GM19351 (cell line): ENCODE measurements at regions not wholly inside any gene's neighbourhood (a gene's known extent, or its start where the extent isn't known, plus 50 kb on each side); places are given as distances from the start of the nearest gene placed in this dataset.
"Not testable (repeated sequence)": the region's sequence is repeated elsewhere in the genome, so short reads cannot be mapped to it uniquely, and the experiment has no call there.

Source experiments
- ATAC-seq: cut with Tn5 transposase; IDR thresholded peaks from one replicate; pipeline ENCODE4 v1.9.1; 2021; ENCODE audit warnings: mild to moderate bottlenecking, moderate library complexity; ENCODE audit not compliant: unreplicated experiment

GRCh38 chr4:109378511-109378910 is 55.1 kb upstream of the SEC24B start:
- no peak for ATAC-seq

GRCh38 chr4:109378076-109378475 is 55.5 kb upstream of the SEC24B start:
- ATAC-seq = no peak

DNA sequence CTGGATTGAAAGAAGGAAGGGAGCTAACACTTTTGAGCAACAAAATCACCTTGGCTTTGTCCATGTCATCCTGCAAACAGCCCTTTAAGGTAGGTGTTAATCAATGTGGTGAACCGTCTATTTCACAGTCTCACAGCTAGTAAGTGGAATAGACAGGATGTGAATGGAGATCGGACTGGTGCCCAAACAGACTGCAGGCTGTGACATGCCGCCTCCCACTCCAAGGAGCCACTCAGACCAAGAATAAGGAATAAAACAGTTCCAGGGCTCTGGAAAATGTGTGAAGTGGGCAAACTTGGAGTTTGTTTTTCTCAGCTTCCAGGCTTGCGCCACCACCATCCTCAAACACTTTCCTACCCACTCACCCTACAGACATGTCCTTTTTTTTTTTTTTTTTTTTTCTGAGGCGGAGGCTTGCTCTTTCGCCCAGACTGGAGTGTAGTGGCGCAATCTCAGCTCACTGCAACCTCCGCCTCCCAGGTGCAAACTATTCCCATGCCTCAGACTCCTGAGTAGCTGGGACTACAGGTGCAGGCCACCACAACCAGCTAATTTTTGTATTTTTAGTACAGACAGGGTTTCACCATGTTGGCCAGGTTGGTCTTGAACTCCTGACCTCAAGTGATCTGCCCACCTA is 57.7 kb upstream of the SEC24B start:
- ATAC-seq = no peak

GRCh38 chr4:109368661-109369060 is 65.0 kb upstream of the SEC24B start:
- ATAC-seq = no peak

- ATAC-seq = no peak
These were observed 63.5 kb upstream of the COL25A1 start for GRCh38 chr4:109365939-109366338.

DNA sequence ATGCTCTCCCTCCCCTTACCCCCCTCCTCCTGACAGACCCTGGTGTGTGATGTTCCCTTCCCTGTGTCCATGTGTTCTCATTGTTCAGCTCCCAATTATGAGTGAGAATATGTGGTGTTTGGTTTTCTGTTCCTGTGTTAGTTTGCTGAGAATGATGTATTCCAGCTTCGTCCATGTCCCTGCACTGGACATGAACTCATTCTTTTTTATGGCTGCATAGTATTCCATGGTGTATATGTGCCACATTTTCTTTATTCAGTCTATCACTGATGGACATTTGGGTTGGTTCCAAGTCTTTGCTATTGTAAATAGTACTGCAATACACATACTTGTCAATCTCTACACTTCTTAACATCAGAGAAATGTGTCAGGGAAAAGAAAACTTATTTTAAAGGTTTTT is 62.8 kb upstream of the COL25A1 start:
- not testable (repeated sequence) for ATAC-seq

DNA sequence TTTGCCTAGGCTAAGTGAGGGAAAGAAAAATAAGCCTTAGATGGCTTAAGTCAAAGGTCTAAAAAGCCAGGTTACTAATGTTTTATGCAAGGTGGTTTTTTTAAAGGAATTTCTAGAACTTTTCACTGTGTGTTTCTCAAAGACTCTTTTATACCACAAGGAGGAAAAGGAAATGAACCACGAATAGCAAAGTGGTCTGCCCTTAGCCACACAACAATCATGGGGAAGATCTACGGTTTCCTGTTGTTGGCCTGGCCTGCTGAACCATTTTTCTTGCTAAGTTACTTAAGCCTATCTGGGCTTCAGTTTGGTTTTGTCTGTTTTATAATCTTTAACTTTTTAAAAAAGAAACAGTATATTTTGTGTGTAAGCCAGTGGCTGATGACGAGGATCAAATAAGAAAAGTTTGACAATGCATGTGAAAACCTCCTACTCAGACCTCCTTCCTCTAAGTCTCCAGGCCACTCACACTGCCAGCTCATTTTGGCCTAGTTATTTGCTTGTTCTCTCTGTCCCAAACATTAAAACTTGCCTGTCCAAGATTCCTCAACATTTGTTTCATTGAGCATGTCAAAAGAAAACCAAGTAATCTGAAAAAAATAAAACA is 56.7 kb upstream of the COL25A1 start:
- ATAC-seq = peak; percentile 77

- no peak for ATAC-seq
These were observed 53.4 kb upstream of the COL25A1 start for GRCh38 chr4:109355835-109356234.

- ATAC-seq = no peak
These were observed 50.5 kb upstream of the COL25A1 start for GRCh38 chr4:109352941-109353340.
